ENCODE measurements at regions not wholly inside any gene's neighbourhood (a gene's known extent, or its start where the extent isn't known, plus 50 kb on each side); places are given as distances from the start of the nearest gene placed in this dataset.

DNA sequence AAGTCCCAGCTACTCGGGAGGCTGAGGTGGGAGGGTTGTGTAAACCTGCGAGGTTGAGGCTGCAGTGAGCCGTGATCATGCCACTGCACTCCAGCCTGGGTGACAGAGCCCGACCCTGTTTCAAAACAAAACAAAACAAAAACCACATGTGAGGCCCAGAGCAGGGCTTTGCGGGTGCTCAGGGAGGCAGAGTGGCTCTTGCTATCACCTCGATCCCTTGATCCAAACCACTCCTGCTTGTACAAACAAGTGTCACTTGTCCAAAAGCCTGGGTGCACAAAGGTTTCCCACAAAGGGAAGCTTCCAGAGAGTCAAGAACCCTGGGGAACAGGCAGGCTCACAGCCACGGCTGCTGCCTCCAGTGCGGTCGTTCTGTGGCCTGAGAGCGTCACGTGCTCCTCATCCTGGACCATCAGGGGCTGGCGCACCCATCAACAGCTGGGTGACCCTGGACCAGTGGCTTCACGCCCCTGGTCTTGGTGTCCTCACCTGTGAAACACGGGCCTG, 162.7 kb downstream of the C9orf50 start:
- Histone ChIP-seq H3K4me3 (no peak overlapping the region), H3K27me3 (replicated peaks; ENCODE audit: insufficient read depth) (no peaks in the 10 kb centered on the region), H3K27ac (peak overlapping the region; percentile 75 to 77), H3K36me3 (no peaks in the 10 kb centered on the region), H3K4me1 (ENCODE audit: control insufficient read depth in 1 of 2, low read depth in 2 of 2) (peaks cover 32 to 55% of the 10 kb centered on the region in 2 donors), H3K9me3 (no peaks in the 10 kb centered on the region)
- TF ChIP-seq, protein P1, sequence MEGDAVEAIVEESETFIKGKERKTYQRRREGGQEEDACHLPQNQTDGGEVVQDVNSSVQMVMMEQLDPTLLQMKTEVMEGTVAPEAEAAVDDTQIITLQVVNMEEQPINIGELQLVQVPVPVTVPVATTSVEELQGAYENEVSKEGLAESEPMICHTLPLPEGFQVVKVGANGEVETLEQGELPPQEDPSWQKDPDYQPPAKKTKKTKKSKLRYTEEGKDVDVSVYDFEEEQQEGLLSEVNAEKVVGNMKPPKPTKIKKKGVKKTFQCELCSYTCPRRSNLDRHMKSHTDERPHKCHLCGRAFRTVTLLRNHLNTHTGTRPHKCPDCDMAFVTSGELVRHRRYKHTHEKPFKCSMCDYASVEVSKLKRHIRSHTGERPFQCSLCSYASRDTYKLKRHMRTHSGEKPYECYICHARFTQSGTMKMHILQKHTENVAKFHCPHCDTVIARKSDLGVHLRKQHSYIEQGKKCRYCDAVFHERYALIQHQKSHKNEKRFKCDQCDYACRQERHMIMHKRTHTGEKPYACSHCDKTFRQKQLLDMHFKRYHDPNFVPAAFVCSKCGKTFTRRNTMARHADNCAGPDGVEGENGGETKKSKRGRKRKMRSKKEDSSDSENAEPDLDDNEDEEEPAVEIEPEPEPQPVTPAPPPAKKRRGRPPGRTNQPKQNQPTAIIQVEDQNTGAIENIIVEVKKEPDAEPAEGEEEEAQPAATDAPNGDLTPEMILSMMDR (IDR thresholded peaks at IDR 0.05): no peak
- DNase-seq (ENCODE audit: low spot score) (no peak), ATAC-seq (ENCODE audit: insufficient number of reproducible peaks, low FRiP score, low read depth) (no peak)

DNA sequence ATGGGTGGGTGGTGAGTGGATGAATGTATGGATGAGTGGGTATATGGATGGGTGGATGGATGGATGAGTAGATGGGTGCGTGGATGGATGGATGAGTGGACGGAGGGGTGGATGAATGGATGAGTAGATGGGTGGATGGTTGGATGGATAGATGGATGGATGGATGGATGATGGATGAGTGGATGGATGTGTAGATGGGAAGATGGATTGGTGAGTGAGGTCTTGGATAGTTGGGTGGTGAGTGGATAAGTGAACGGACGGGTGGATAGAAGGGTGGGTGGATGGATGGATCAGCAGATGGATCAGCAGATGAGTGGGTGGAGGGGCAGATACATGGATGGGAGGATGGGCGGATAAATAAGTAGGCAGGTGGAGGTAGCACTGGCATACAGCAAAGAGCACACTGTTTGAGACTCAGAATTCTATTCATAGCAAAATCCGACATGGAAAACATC, 163.5 kb downstream of the C9orf50 start:
- DNase-seq (ENCODE audit: low spot score) (no peak), ATAC-seq (ENCODE audit: insufficient number of reproducible peaks, low FRiP score, low read depth) (no peak)
- Histone ChIP-seq H3K27me3 (replicated peaks; ENCODE audit: insufficient read depth) (no peaks in the 10 kb centered on the region), H3K4me1 (ENCODE audit: control insufficient read depth in 1 of 2, low read depth in 2 of 2) (peaks cover 32 to 50% of the 10 kb centered on the region in 2 donors), H3K4me3 (no peak overlapping the region), H3K27ac (no peak overlapping the region), H3K9me3 (no peaks in the 10 kb centered on the region), H3K36me3 (no peaks in the 10 kb centered on the region)
- TF ChIP-seq, protein P1 (IDR thresholded peaks at IDR 0.05): no peak

DNA sequence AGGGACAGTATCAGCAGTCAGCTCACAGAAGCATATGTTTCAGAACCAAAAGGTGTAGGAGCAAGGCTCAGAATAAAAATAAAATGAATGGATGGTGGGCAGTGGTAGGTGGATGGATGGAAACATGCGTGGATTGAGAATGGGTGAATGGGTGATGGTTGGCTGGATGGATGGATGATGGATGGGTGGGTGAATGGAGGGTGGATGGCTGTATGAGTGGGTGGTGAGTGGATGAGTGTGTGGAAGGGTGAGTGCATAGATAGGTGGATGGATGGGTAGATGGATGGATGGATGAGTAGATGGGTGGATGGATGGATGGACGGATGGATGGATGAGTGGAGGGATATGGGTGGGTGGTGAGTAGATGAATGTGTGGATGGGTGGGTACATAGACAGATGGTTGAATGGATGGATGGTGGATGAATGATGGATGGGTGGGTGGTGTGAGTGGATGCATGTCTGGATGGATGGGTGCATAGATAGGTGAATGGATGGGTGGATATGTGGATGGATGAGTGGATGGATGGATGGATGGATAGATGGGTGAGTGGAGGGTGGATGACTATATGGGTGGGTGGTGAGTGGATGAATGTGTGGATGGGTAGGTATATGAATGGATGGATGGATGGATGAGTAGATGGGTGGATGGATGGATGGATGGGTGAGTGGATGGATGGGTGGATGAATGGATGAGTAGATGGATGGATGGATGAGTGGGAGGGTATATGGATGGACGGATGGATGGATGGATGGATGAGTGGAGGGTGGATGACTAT, 164.2 kb downstream of the C9orf50 start:
- TF ChIP-seq, protein P1 (IDR thresholded peaks at IDR 0.05): no peak
- no peak overlapping the region for H3K4me3 ChIP-seq
- no peak for DNase-seq (ENCODE audit: low spot score)
- no peaks in the 10 kb centered on the region for H3K36me3 ChIP-seq
- H3K27ac ChIP-seq: no peak overlapping the region
- no peak for ATAC-seq (ENCODE audit: insufficient number of reproducible peaks, low FRiP score, low read depth)
- H3K27me3 ChIP-seq (replicated peaks; ENCODE audit: insufficient read depth): no peaks in the 10 kb centered on the region
- H3K4me1 ChIP-seq (ENCODE audit: control insufficient read depth in 1 of 2, low read depth in 2 of 2): peaks cover 31 to 48% of the 10 kb centered on the region in 2 donors
- no peaks in the 10 kb centered on the region for H3K9me3 ChIP-seq

DNA sequence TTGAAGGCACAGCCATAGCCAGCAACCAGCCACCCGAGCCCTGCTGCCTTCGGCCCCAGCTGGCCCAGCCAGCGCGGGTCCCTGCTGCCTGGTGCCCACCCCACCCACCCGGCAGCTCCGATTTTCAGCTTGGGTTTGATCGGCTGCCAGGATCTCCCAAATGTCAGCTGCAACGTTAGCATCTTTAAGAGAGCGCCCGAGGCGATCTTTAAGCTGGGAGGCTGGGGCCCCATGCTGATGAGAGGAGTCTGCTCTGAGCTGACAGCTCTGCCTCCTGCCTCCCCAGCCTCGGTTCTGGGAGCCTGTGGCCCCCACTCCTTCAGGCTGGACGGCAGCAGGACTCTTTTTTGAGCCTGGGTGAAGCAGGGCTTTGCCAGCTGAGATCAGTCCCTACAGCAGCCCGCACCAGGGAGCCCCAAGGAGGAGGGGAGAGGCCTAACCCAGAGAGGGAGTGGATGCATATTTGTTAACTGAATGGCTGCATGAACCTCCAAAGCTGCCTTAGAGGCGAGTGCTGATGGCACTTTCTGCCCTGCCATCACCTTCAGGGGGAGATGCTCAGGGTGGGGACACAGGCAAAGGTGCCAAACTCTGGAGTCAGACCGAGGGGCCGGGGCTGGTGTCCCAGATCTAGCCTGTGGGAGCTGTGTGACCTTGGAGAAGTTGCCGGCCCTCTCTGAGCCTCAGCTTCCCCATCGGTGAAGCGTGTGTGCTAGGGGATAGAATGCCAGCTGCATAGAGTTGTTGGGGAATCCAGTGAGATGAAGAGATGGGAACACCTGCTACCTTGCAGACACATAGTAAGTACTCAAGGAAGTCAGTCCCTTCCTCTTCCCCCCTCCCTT, 165.5 kb downstream of the C9orf50 start:
- Histone ChIP-seq H3K27me3 (replicated peaks; ENCODE audit: insufficient read depth) (no peaks in the 10 kb centered on the region), H3K4me3 (no peak overlapping the region), H3K9me3 (no peaks in the 10 kb centered on the region), H3K27ac (no peak overlapping the region), H3K36me3 (no peaks in the 10 kb centered on the region), H3K4me1 (ENCODE audit: control insufficient read depth in 1 of 2, low read depth in 2 of 2) (peaks cover 28 to 46% of the 10 kb centered on the region in 2 donors)
- ATAC-seq (ENCODE audit: insufficient number of reproducible peaks, low FRiP score, low read depth): no peak
- TF ChIP-seq, protein P1 (IDR thresholded peaks at IDR 0.05): no peak
- no peak for DNase-seq (ENCODE audit: low spot score)

DNA sequence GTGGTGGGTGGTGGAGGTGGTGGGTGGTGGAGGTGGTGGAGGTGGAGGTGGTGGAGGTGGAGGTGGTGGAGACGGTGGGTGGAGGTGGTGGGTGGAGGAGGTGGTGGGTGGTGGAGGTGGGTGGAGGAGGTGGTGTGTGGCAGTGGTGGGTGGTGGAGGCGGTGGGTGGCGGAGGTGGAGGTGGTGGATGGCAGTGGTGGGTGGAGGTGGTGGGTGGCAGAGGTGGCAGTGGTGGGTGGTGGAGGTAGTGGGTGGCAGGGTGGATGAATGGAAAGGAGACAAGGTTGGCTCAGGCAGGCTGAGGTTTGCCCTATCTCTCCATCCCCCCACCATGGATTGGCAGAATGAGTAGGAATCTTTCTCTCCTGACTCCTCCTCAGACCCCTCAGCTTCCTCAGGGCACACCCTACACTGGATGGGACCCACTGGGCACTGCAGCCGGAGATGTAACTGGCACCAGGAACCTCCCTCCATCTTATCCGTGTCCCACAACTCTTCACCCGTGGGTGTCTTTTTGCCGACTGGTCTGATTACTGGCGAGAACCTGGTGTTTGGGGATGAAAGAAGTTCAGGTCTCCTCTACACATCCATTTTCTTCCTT, 166.3 kb downstream of the C9orf50 start:
- no peaks in the 10 kb centered on the region for H3K36me3 ChIP-seq
- DNase-seq (ENCODE audit: low spot score) (no peak), ATAC-seq (ENCODE audit: insufficient number of reproducible peaks, low FRiP score, low read depth) (no peak)
- no peak overlapping the region for H3K27ac ChIP-seq
- H3K27me3 ChIP-seq (replicated peaks; ENCODE audit: insufficient read depth): no peaks in the 10 kb centered on the region
- TF ChIP-seq, protein P1 (IDR thresholded peaks at IDR 0.05): no peak
- H3K4me3 ChIP-seq: no peak overlapping the region
- peaks cover 23 to 41% of the 10 kb centered on the region in 2 donors for H3K4me1 ChIP-seq (ENCODE audit: control insufficient read depth in 1 of 2, low read depth in 2 of 2)
- no peaks in the 10 kb centered on the region for H3K9me3 ChIP-seq
